ENCODE measurements at regions not wholly inside any gene's neighbourhood (a gene's known extent, or its start where the extent isn't known, plus 50 kb on each side); places are given as distances from the start of the nearest gene placed in this dataset.

DNA sequence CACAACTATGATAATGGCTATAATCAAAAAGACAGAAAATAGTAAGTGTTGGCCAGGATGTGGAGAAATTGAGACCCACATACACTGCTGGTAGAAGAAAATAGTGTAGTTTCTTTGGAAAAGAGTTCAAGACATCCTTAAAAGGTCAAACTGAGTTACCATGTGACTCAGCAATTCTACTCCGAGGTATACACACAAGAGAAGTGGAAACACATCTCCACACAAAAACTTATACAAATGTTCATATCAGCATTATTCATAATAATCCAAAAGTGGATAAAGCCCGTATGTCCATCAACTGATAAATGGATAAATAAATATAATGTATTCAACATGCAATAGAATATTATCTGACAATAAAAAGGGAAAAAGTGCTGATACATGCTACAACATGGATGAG lies 532.2 kb downstream of the NR2F1-AS1 start:
- DNase-seq: no peak

DNA sequence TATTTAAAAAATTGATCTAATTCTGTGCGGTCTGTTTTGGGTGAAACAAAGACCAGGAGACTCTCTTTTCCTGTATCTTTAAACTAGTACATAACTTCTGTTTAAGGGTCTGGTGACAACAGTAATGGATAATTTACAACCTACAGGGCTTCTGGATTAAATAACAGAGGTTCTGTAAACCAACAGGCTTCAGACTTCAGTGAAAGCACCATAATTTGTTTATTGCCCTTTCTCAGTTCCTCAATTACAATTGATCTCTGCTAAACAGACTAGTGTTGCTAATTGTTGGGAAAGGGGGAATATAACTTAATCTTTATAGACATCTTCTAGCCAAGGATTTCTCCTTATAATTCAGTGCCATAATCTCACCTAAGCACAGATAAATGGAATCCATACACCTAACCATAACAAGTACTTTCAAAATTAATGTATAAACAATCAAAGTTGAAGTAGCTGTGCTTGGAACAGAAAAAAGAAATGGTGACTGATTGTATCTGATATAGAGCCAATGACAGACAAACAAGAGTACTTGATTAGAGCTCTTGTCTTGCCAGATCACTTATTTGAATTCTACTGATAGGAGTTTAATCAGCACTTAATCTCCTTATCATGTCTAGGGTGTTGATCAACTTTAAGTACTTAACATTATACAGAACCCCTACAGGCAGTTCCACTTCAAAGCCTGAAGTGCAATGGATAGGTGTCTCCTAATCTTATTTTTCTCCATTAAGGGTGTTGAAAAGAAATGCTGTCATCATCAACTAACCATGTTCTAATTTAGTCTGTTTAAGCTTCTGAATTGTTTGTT lies 536.0 kb downstream of the NR2F1-AS1 start:
- no peak for DNase-seq

DNA sequence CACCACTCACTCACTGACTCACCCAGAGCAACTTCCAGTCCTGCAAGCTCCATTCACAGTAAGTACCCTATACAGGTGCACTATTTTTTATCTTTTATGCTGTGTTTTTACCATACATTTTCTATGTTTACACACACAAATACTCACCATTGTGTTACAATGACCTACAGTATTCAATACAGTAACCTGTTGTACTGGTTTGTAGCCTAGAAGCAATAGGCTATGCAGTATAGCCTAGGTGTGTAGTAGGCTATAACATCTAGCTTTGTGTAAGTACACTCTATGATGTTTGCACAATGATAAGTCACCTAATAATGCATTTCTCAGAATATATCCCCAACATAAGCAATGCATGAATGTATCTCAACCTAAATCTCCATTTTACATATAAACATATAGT lies 541.1 kb downstream of the NR2F1-AS1 start:
- DNase-seq: no peak

GRCh38 chr5:93034621-93035590 lies 546.1 kb downstream of the NR2F1-AS1 start:
- no peak for DNase-seq

DNA sequence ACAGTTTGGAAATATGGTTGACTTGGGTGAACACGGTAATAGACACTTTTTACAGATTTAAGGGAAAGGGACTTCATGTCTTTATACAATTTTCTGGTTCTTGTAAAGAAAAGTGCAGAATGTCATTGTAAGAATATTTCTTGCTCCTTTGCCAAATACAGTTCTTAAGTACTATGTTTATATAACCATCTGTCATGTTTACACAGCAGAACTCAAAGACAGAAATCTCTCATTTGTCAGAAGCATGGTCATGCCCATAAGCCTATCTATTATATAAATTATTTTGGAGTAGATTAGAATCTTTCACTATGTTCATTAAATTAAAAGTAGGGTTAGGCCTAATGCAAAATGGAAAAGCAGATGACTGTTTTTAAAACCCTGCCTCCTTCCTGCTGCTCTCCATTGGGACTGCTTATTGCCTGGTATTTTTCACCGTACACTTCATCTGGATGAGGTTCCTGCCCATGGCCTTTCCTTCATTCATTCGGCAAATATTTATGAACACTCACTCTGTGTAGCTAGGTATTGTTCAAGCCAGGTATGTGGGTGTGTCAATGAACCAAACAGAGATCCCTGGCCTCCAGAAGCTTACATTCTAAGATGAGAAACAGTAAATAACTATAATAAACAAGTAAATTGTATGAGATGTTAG lies 558.1 kb downstream of the NR2F1-AS1 start:
- no peak for DNase-seq

- DNase-seq: no peak
Observed at GRCh38 chr5:93022211-93022610, 558.8 kb downstream of the NR2F1-AS1 start.

DNA sequence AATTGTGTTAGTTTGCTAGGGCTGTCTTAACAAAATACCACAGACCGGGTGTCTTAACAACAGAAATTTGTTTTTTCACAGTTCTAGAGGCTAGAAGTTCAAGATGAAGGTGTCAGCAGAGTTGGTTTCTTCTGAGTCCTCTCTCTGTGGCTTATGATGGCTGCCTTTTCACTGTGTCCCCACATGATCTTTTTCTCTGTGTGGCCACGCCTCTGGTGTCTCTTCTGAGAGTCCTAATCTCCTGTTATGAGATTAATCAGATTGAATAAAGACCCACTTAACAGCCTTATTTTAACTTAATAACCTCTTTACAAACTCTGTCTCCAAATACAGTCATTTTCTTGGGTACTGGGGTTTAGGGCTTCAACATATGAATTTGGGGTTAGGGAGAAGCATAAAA lies 561.1 kb downstream of the NR2F1-AS1 start:
- DNase-seq: no peak

DNA sequence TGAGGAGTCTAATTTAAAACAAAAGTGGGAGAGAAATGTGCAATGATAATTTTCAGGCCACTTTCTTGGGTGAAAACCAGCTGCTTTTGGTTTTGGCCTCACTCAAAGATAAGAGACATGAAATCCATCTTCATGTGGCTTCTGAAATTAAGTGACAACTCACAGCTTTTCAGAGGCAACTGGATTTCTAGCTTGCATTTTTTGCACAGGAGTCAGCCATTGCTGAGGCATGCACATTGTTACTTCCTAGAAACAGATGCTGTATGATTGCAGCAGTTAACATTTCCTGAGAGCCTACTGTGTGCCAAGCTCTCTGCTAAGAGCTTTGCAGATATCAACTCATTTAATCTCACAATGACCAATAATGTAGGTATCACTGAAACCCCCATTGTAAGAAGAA lies 562.6 kb downstream of the NR2F1-AS1 start:
- no peak for DNase-seq

GRCh38 chr5:93017849-93018248 lies 563.2 kb downstream of the NR2F1-AS1 start:
- no peak for DNase-seq

DNA sequence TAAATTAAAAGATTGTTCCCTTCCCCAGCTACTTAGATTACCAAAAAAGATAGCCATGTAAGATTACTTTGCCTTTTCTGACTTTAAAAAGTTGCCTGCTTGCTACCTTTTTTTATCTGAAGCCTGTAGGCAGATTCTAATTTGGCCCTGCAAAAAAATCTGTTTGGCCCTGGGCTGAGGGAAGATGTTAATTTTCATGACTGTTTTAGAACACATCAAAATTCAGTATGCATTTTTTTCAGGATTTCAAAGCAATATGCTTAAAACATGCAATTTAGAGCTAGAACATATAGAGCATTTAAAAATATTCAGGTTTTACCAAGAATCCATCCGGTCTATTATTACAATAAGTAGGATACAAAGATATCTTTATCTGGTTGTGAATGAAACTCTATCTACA lies 563.6 kb downstream of the NR2F1-AS1 start:
- no peak for DNase-seq

DNA sequence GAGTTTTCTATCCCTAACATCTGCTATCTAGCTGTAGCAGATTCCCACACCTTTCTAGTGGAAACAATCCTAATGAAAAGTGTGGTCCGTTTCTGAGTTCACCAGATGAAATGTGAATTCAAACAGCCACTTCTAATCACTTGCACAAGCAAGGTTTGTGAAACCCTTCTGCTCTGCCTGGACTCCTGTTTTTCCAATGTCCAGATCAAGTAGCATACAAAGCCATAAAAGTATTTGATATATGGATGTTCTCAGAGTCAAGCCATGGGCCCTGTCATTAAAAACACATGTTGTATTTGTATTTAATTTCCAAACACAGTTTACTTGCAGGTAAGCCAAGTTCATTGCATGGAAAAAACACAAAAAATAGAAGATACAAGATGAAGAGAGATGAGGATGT lies 570.4 kb downstream of the NR2F1-AS1 start:
- DNase-seq: no peak

DNA sequence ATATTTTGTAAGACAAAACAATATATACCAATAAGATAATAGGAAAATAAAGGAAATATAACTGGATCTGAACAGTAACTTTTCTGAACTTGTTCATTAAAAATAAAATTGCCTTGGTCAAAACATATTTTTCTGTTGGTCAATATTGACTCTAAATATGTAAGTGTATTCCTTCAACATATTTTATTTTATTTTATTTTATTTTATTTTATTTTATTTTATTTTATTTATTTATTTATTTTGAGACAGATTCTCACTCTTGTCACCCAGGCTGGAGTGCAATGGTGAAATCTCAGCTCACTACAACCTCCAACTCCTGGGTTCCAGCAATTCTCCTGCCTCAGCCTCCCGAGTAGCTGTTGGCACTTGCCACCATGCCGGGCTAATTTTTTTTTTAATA lies 571.0 kb downstream of the NR2F1-AS1 start:
- no peak for DNase-seq

DNA sequence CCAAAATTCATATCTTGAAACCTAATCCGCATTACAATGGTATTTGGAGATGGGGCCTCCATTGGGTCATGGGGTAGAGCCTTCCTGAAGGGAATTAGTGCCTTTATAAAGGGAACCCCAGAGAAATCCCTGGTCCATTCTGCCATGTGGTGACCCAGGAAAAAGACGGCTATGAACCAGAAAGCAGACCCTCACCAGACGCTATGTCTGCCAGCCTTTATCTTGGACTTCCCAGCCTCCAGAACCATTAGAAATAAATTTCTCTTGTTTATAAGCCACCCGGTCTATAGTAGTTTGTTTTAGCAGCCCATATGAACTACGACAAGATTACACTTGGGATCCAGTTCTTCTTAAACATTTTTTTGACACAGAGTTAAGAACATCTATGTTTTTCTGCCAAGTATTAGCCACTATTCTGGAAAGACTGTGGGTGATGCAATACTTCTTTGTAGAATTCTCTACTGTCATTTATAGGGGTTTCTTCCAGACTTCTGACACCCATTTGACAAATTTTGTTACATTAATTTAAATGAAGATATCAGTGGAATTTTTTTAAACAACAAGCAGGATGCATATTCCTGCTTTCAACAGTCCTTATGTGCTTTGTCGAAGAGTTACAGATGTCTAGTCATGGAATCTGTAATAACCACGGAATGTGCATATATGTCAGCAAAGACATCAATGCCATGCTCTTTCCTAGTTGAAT lies 572.4 kb downstream of the NR2F1-AS1 start:
- no peak for DNase-seq

DNA sequence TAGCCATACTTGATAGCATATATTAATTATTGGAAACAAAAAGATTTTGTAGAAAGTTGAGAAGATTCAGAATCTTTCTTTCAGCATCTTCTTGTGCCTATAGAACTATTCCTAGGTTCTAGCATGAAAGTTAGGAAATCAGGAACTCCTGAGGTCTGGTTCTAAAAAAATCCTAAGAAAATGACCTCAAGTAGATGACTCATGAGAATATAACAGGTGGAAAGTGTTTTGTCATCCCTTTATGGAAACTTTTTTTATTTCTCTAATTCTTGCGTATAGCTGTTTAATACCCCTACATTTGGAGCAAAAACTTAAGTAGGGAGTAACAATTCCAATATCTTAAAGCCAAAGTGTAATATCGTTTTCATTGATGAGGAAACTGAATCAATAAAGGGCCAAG lies 574.1 kb downstream of the NR2F1-AS1 start:
- no peak for DNase-seq

- DNase-seq: no peak
Observed at GRCh38 chr5:92998456-92998855, 582.6 kb downstream of the NR2F1-AS1 start.

- DNase-seq: no peak
Observed at GRCh38 chr5:92994392-92994791, 586.6 kb downstream of the NR2F1-AS1 start.

DNA sequence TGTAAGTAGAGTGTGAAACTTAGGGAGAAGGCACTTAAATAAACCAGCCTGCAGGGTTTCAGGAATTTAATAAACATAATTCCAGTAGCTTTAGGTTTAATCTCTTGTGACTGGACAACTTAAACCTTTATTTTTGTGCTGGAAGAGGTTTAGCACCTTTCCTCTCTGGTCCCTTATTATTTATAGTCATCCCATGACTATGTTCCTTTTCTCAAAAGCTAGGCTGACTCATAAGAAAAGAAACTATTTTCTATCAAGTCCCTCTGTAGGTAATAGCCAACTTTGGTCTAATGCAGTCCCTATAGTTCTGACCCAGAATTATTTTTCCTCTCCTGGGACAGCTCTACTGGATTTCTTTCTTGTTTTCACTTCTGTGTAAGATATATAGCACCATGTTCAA lies 588.9 kb downstream of the NR2F1-AS1 start:
- no peak for DNase-seq

- no peak for DNase-seq
Observed at GRCh38 chr5:92991581-92992067, 589.4 kb downstream of the NR2F1-AS1 start.

DNA sequence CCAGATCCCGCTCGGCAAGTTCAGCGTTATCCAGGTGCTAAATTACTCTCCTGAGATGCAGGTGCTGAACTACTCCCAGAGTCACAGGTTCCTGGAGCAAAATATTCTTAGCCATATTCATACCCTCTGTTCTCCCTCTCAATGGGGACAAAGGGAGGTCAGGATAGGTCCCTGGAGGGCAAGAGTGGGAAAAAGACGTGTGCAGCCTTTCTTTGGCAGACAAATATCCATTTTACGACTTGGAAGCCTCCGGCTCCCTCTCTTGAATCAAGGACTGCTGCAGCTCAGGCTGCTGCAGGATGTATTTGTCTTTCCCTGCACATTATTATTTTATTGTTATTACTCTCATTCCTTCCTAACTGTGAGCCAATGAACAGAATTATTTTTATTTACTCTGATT lies 590.2 kb downstream of the NR2F1-AS1 start:
- DNase-seq: no peak

DNA sequence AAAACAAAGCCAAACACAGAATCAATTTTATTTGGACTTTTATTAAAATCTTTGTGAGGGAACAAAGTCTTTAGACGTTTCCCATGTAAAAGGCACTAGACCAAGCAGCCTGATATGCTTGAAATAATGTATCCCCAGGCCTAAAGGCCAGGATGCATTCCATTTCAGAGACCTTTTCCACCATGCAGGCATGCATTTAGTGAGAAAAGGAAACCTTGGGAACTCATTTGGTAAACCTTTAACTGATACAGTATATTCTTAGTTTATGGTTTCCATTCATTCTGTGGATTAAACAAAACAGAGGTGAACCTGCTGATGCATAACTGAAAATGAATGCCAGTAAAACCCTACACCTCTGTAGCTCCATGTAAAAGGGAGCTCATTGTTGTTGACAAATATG lies 600.0 kb downstream of the NR2F1-AS1 start:
- DNase-seq: no peak

- DNase-seq: no peak
Observed at GRCh38 chr5:92980491-92980890, 600.5 kb downstream of the NR2F1-AS1 start.

DNA sequence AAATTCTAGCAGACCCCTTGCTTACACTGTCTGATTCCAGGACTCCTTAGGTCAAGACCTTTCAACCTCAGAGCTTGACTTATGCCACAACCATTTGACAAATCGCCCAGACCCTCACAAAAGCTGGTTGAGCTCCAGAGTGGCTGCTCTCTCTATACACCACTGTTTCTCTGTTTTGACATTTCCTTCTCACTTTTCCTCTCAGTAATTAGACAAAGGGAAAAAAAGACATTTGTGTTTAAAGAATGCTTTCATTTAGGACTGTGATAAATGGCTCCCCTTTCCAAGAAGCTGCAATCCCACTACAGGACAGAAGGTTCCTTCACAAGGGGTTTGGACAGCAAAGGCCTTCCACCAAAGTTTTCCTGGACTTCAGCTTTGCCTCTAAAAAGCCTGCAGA lies 601.3 kb downstream of the NR2F1-AS1 start:
- no peak for DNase-seq
